NCI-H146 (cell line): ENCODE measurements at regions not wholly inside any gene's neighbourhood (a gene's known extent, or its start where the extent isn't known, plus 50 kb on each side); places are given as distances from the start of the nearest gene placed in this dataset.
A peak's percentile ranks its signal among the peaks of the same experiment; 100 is the strongest.
"Not testable (repeated sequence)": the region's sequence is repeated elsewhere in the genome, so short reads cannot be mapped to it uniquely, and the experiment has no call there.

Source experiments
- DNase-seq: peaks from one replicate; lab custom pipeline; 2025; lab: John Stamatoyannopoulos, UW

DNA sequence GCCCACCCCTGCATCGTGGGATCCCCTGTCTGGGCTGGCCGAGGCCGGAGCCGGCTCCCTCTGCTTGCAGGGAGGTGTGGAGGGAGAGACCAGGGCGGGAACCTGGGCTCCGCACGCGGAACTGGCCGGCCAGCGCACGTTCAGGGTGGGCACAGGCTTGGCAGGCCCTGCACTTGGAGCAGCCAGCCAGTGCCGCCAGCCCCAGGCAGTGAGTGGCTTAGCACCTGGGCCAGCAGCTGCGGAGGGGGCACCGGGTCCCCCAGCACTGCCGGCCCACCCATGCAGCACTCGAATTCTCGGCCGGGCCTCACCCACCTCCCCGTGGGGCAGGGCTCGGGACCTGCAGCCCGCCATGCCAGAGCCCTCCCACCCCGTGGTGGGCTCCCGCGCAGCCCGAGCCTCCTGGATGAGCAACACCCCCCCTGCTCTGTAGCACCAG is 422.6 kb downstream of the AMY1C start:
- no peak for DNase-seq

DNA sequence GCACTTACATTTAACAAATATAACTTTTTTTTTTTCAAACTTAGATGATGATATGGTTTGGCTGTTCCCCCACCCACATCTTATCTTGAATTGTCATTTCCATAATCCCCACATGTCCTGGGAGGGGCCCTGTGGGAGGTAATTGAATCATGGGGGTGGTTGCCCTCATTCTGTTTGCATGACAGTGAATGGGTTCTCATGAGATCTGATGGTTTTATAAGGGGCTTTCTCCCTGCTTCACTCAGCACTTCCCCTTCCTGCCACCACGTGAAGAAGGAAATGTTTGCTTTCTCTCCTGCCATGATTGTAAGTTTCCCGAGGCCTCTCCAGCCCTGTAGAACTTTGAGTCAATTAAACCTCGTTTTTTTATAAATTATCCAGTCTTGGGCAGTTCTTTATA is 432.6 kb downstream of the AMY1C start:
- no peak for DNase-seq

DNA sequence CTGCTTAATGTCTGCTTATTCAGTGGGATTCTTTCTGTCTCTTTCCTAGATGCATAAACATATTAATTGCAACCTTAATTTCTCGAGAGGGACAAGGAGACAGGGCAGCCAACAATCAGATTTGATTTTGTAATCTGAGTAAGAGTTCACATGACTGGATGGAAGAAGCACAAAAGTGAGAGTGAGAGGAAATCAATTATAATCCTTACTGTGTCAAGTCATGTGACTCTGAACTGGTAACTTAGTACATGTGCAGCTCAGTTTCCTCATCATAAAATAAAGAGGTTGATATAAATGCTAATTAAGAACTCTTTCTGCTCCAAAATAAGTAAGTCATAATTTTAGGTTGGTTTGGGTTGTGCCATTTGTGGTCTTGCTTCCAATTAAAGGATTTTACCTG is 439.5 kb downstream of the AMY1C start:
- no peak for DNase-seq

DNA sequence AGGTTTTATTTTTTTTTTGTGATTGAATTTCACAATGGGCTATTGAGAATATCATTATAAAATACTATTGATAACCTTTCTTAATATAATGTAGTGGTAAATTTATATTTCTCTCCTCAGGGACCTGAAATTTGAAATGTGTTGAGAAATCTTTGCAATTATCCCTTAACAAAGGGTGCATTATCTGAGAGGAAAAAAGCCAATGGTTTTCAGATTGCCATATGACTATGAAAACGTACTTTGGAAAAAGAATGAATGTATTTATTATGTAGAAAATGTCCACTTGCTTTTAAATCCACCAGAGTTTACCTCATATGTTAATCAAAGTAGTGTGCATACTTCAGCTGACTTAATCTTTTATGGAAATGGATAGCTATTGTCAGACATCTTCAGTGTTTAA is 441.1 kb downstream of the AMY1C start:
- DNase-seq, result no peak

DNA sequence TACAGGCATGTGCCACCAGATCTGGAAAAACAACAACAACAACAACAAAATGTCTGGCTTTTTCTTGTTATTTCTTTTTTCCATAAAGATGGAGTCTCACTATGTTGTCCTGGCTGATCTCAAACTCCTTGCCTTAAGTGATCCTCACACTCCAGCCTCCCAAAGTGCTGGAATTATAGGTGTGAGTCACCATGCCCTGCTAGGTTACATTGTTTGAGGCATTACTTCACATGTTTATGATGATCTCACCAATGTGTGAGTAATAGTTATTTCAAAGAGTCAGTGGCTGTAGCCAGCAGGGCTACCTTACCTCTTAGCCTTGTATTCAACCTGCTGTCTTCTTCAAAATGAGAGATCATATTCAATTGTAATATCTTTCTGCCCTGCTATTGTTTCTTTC is 445.7 kb downstream of the AMY1C start:
- no peak for DNase-seq

DNA sequence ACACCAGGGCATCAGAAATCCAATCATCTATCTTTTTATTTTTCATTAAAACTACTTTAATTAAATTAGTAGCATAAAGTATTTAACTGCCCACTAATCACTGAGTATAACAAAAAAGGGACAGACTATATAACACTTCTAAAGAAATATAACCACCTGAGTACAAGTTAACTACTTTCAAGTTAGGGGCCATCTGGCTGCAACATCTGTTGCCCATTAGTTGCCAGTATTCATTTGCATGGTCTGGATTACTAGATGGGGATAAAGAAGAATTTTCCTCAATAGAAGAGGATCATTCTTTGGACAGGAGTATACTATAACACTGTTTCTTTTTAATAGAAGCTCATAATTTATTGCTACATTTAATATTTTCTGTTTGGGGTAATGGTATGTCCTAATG is 446.4 kb downstream of the AMY1C start:
- no peak for DNase-seq

GRCh38 chr1:104197516-104197915 is 447.8 kb downstream of the AMY1C start:
- DNase-seq, result no peak

GRCh38 chr1:104212239-104212638 is 462.5 kb downstream of the AMY1C start:
- no peak for DNase-seq

- not testable (repeated sequence) for DNase-seq
Observed at GRCh38 chr1:104217395-104217986, 467.8 kb downstream of the AMY1C start.

GRCh38 chr1:104229860-104230259 is 480.2 kb downstream of the AMY1C start:
- no peak for DNase-seq

GRCh38 chr1:104231676-104232075 is 482.0 kb downstream of the AMY1C start:
- no peak for DNase-seq

DNA sequence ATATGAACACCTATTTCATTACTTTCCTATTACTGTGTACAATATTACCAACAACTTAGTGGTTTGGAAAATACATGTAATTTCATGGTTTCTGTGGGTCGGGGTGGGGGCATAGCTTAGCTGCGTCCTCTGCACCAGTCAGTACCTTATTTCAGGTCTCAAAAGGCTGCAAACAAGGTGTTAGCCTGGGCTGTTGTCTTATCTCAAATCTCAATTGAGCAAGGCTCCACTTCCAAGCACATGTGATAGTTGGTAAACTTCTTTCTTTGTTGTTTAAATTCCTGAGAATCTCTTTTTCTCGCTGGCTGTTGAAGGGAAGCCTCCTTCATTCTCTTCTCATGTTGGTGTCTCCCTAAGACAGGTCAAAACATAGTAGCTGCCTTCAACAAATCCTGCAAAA is 485.4 kb downstream of the AMY1C start:
- no peak for DNase-seq

- DNase-seq, result no peak
Observed at GRCh38 chr1:104238991-104239390, 489.3 kb downstream of the AMY1C start.

DNA sequence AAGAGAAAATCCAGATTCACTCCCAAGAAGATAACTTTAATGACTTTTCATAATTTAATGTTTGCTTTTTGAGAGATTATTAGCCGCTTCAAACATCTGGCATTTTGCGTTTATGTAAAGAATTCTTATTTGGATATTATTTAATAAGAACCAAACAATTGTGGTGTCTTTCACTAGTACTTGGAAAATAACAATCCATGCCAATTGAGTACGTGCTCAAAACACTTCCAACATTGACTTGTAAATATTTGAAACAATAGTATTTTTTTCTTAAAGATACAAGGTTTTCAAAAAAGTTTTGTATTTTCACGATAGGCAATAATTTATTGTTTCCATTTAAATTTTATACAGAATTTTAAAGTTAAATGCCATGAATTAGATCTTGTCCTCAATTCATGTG is 498.7 kb downstream of the AMY1C start:
- DNase-seq, result no peak

- no peak for DNase-seq
Observed at GRCh38 chr1:104259481-104259880, 509.8 kb downstream of the AMY1C start.

DNA sequence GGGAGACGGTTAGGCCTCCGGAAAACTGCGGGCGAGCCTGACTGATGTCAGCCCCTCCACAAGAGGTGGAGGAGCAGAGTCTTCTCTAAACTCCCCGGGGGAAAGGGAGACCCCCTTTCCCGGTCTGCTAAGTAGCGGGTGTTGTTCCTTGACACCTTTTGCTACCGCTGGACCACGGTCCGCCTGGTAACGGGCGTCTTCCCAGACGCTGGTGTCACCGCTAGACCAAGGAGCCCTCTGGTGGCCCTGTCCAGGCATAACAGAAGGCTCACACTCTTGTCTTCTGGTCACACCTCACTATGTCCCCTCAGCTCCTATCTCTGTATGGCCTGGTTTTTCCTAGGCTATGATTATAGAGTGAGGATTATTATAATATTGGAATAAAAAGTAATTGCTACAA is 513.4 kb downstream of the AMY1C start:
- not testable (repeated sequence) for DNase-seq

- no peak for DNase-seq
Observed at GRCh38 chr1:104264521-104264920, 514.8 kb downstream of the AMY1C start.

DNA sequence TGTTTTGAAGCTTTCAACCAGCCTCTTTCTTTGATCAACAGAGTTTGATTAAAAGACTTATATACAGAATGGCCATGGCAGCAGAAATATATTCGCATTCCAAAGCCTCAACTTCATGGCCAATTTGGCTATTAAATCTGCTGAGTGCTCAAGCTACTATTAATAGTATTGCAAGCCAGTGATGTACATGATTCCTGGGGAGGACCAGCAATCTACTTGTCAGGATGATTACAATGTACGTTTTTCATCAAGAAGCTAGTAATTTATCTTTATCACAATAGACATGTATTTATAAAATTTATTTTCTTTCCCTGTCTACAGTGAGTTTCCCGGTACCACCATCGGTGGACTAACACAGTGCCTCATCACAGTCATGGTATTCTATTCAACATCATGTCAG is 515.5 kb downstream of the AMY1C start:
- no peak for DNase-seq

GRCh38 chr1:104266612-104267011 is 516.9 kb downstream of the AMY1C start:
- no peak for DNase-seq

DNA sequence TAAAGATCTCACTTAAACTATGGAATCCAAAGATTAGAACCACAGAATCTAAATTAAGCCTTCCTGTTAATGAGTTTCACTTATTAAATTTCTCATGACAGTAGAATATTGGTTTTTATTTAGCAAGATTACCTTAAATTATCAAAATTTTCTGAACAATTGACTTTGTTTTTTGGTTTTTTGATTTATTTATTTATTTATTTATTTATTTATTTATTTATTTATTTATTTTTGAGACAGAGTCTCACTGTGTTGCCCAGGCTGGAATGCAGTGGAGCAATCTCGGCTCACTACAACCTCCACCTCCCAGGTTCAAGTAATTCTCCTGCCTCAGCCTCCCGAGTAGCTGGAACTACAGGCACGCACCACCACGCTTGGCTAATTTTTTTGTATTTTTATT is 538.6 kb downstream of the AMY1C start:
- not testable (repeated sequence) for DNase-seq

- DNase-seq, result no peak
Observed at GRCh38 chr1:104291156-104291555, 541.5 kb downstream of the AMY1C start.

DNA sequence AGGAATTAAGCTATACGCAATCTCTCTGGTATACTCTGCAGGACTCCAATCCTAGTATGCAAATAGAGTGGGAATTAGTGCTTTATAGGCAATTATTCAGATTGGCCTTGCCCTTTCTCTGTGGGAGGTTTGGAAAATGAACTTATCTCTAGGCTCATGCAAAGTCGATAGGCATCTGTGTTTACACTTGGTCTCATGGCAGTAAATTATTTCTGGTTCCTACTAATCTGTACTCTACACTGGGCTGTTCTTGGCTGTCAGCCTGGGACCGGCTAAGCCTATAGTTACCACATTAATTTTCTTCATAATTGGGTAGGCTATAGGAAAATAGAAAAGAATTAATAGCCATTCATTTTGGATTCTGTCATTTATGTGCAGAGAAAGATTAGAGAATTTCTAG is 544.6 kb downstream of the AMY1C start:
- peak; percentile 46 for DNase-seq

- no peak for DNase-seq
Observed at GRCh38 chr1:104295511-104295910, 545.8 kb downstream of the AMY1C start.

DNA sequence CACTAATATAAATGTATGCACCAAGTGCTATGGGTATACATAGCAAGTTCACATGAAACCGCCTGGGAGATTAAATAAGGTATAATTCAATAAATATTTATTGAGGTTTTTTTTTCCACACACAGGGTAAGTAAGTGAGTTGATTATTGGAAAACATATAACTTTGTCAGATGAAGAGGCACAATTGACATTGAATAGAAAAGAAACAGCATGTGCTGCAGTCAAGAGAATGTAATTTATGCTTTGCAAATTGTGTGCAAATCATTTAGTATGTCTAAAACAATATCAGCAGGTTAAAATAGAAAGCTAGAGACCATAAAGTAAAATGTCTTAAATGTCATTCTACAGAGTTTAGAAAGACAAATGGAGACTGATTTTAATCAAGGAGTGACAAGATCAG is 560.0 kb downstream of the AMY1C start:
- no peak for DNase-seq

- DNase-seq, result no peak
Observed at GRCh38 chr1:104315823-104316222, 566.1 kb downstream of the AMY1C start.
